ENCODE measurements at regions not wholly inside any gene's neighbourhood (a gene's known extent, or its start where the extent isn't known, plus 50 kb on each side); places are given as distances from the start of the nearest gene placed in this dataset.
"Not testable (repeated sequence)": the region's sequence is repeated elsewhere in the genome, so short reads cannot be mapped to it uniquely, and the experiment has no call there.

DNA sequence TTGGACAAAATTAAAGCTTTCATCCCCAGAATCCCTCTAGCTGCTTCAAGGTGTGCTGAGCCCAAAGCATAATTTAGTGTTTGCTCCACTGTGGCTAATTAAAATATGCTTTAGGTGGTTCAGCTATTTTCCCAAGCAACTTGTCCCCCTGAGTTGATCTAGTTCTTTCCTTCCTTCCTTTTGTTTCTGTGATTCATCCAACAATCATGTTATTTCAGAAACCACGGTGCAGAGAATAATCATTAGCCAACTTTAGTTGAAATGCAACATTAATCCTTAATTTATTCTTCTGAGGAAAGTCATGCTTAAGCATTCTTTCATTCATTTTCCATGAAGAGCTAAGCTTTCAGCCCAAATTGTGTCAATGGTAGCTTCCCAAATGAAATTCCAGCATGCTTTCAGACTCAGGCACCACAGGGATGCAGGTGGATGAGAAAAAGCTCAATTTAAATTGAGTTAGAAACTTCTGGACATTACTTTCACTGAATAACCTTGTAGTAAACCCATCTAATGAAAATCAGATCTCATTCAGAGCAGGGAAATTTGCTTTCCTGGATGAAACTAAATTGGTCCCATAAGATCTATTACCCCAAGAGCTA lies 209.0 kb upstream of the NT5E start:
- Histone ChIP-seq H3K27me3 (ENCODE audit: low read depth) (no peaks in the 10 kb centered on the region), H3K4me1 (no peaks in the 10 kb centered on the region), H3K4me3 (no peak overlapping the region), H3K36me3 (no peaks in the 10 kb centered on the region), H3K27ac (replicated peaks) (no peak overlapping the region), H3K9me3 (replicated peaks) (no peaks in the 10 kb centered on the region)
- intact Hi-C loops (cut with micrococcal nuclease), result no loop called here
- TF ChIP-seq, protein P1, sequence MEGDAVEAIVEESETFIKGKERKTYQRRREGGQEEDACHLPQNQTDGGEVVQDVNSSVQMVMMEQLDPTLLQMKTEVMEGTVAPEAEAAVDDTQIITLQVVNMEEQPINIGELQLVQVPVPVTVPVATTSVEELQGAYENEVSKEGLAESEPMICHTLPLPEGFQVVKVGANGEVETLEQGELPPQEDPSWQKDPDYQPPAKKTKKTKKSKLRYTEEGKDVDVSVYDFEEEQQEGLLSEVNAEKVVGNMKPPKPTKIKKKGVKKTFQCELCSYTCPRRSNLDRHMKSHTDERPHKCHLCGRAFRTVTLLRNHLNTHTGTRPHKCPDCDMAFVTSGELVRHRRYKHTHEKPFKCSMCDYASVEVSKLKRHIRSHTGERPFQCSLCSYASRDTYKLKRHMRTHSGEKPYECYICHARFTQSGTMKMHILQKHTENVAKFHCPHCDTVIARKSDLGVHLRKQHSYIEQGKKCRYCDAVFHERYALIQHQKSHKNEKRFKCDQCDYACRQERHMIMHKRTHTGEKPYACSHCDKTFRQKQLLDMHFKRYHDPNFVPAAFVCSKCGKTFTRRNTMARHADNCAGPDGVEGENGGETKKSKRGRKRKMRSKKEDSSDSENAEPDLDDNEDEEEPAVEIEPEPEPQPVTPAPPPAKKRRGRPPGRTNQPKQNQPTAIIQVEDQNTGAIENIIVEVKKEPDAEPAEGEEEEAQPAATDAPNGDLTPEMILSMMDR (IDR thresholded peaks at IDR 0.05; ENCODE audit: borderline replicate concordance), result no peak
- DNase-seq, result no peak

DNA sequence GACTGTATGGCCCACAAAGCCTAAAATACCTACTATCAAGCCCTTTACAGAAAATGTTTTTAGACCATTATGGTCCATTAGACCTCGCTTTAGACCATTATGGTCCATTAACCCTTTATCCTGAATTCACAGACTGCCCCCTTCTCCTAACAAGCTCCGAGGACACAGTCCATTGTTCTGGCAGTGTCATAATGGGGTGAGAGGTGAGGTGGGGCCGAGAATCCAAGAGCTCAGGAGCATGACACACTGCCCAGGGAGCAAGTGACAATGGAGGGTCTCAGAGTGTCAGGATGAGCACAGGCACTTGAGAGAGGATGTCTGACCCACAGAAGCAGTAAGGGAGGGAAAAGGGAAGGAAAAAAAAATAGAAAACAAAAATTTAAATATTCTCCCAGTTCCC lies 212.4 kb upstream of the NT5E start:
- no peak for DNase-seq
- intact Hi-C loops (cut with micrococcal nuclease), result no loop called here
- no peaks in the 10 kb centered on the region for H3K4me1 ChIP-seq
- H3K4me3 ChIP-seq, result no peak overlapping the region
- H3K27ac ChIP-seq (replicated peaks), result no peak overlapping the region
- H3K36me3 ChIP-seq, result no peaks in the 10 kb centered on the region
- H3K9me3 ChIP-seq (replicated peaks), result no peaks in the 10 kb centered on the region
- no peaks in the 10 kb centered on the region for H3K27me3 ChIP-seq (ENCODE audit: low read depth)
- TF ChIP-seq, protein P1 (IDR thresholded peaks at IDR 0.05; ENCODE audit: borderline replicate concordance), result no peak

DNA sequence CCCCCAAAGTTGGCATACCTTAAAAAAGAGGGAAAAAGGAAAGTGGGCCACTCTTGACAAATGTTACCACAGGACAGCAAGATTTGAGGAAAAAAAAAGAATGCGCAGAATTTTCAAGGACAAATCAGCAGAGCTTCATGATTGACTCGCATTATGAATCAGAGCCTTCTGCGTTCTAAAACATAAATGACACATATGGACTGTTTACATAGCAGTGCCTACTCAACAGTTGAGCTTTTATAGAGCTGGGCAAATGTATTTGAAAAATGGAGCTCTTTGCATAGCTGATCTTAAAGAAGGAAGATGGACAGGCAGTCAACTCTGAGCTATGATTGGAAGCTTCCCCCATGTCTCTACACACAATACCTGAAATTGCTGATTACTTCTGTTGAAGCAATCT lies 213.2 kb upstream of the NT5E start:
- Histone ChIP-seq H3K27me3 (ENCODE audit: low read depth) (no peaks in the 10 kb centered on the region), H3K4me3 (no peak overlapping the region), H3K9me3 (replicated peaks) (no peaks in the 10 kb centered on the region), H3K4me1 (no peaks in the 10 kb centered on the region), H3K27ac (replicated peaks) (no peak overlapping the region), H3K36me3 (no peaks in the 10 kb centered on the region)
- no peak for DNase-seq
- TF ChIP-seq, protein P1 (IDR thresholded peaks at IDR 0.05; ENCODE audit: borderline replicate concordance), result no peak
- intact Hi-C loops (cut with micrococcal nuclease), result no loop called here

DNA sequence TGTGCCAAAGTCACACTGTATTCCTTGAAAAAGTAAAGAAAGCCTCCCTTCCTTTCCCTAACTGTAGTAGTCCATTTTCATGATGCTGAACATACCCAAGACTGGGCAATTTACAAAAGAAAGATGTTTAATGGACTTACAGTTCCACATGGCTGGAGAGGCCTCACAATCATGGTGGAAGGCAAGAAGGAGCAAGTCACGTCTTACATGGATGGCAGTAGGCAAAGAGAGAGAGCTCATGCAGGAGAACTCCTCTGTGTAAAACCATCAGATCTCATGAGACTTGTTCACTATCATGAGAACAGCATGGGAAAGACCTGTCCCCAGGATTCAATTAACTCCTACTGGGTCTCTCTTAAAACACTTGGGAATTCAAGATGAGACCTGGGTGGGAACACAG lies 222.5 kb upstream of the NT5E start:
- H3K27ac ChIP-seq (replicated peaks); DNase-seq; H3K4me3 ChIP-seq; intact Hi-C loops (cut with micrococcal nuclease); H3K36me3 ChIP-seq; H3K27me3 ChIP-seq (ENCODE audit: low read depth); H3K4me1 ChIP-seq: not testable (repeated sequence)
- peaks cover 74% of the 10 kb centered on the region for H3K9me3 ChIP-seq (replicated peaks)

DNA sequence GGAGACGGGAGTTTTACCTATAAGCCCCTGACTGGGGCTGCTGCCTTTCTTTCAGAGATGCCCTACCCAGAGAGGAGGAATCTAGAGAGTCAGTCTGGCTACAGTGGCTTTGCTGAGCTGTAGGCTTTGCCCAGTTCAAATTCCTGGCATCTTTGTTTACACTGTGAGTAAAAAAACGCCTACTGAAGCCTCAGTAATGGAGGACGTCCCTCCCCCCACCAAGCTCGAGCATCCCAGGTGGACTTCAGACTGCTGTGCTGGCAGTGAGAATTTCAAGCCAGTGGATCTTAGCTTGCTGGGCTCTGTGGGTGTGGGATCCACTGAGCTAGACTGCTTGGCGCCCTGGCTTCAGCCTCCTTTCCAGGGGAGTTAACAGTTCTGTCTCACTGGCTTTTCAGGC lies 237.1 kb upstream of the NT5E start:
- H3K27ac ChIP-seq (replicated peaks); H3K27me3 ChIP-seq (ENCODE audit: low read depth); H3K36me3 ChIP-seq; H3K4me3 ChIP-seq; H3K4me1 ChIP-seq; DNase-seq; intact Hi-C loops (cut with micrococcal nuclease): not testable (repeated sequence)
- H3K9me3 ChIP-seq (replicated peaks), result peaks cover 51% of the 10 kb centered on the region

DNA sequence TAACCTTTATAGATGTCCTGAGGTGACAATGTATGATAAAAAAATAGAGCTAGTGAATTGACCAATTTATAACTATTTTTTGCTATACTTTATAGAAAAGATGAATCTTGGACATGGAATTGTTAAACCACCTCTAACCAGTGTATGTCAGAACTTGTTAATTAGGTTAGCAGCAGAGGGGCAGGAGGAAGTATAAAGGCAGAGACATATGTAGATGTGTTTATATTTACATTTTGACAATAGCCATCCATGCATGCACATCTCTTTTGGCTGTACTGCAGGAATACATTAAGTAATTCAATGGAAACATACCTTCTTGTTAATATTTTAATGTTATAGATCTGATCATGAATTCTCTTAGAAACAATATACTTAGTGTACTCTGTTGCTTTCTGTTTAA lies 254.6 kb upstream of the NT5E start:
- intact Hi-C loops (cut with micrococcal nuclease), result no loop called here
- Histone ChIP-seq H3K4me3 (no peak overlapping the region), H3K27me3 (ENCODE audit: low read depth) (no peaks in the 10 kb centered on the region), H3K9me3 (replicated peaks) (peaks cover 44% of the 10 kb centered on the region), H3K27ac (replicated peaks) (no peak overlapping the region), H3K36me3 (no peaks in the 10 kb centered on the region), H3K4me1 (no peaks in the 10 kb centered on the region)
- DNase-seq, result no peak
- TF ChIP-seq, protein P1 (IDR thresholded peaks at IDR 0.05; ENCODE audit: borderline replicate concordance), result no peak

DNA sequence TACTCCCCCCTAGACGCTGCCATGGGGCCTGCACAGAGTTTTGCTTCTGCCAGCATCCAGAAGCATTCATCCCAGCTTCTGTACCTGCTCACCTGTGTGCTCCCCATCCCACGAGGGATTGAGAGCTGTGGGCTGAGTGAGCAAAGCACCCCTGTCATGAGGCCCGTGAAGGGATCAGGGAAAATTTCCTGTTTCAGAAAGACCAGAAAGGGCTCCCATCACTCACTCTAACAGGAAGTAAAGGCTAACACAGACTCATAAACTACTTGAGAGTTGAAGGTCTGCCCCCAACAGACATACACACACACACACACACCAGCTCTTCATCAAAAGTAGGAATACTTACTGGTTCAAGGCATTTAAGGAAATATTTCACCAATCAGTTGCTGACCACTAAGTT lies 256.5 kb upstream of the NT5E start:
- no peak overlapping the region for H3K4me3 ChIP-seq
- H3K27ac ChIP-seq (replicated peaks), result no peak overlapping the region
- intact Hi-C loops (cut with micrococcal nuclease), result no loop called here
- DNase-seq, result no peak
- TF ChIP-seq, protein P1 (IDR thresholded peaks at IDR 0.05; ENCODE audit: borderline replicate concordance), result no peak
- H3K27me3 ChIP-seq (ENCODE audit: low read depth), result no peaks in the 10 kb centered on the region
- peaks cover 43% of the 10 kb centered on the region for H3K9me3 ChIP-seq (replicated peaks)
- no peaks in the 10 kb centered on the region for H3K36me3 ChIP-seq
- H3K4me1 ChIP-seq, result no peaks in the 10 kb centered on the region
